Left ventricle myocardium inferior (tissue), 1 donor: ENCODE measurements at regions not wholly inside any gene's neighbourhood (a gene's known extent, or its start where the extent isn't known, plus 50 kb on each side); places are given as distances from the start of the nearest gene placed in this dataset.

ENCODE experiments used
- DNase-seq: peaks from one replicate; pipeline ENCODE4 v3.0.0-alpha.2; 2020
- H3K27ac ChIP-seq: fragments of 200-600 bp; replicated peaks from 2 replicates; pipeline ENCODE4 v1.8.0; 2021
- H3K27me3 ChIP-seq: fragments of 200-600 bp; 2 replicates; pipeline ENCODE4 v1.8.0; 2021; ENCODE audit warnings: low read depth
- H3K36me3 ChIP-seq: fragments of 200-600 bp; 2 replicates; pipeline ENCODE4 v1.8.0; 2021
- H3K4me1 ChIP-seq: fragments of 200-600 bp; 2 replicates; pipeline ENCODE4 v1.8.0; 2021
- H3K4me3 ChIP-seq: fragments of 200-600 bp; 2 replicates; pipeline ENCODE4 v1.8.0; 2021; ENCODE audit warnings: mild to moderate bottlenecking, moderate library complexity
- H3K9me3 ChIP-seq: fragments of 200-600 bp; replicated peaks from 2 replicates; pipeline ENCODE4 v1.8.0; 2021
- CTCF ChIP-seq: fragments of 200-600 bp; IDR thresholded peaks from 2 replicates; pipeline ENCODE4 v1.8.0; 2021; ENCODE audit warnings: antibody characterized with exemption, mild to moderate bottlenecking, borderline replicate concordance
- intact Hi-C: fragments of 100-400 bp; cut with micrococcal nuclease; formaldehyde crosslinking; loops from one replicate; pipeline ENCODE4 v1.11.0; 2022
- donor health status: DM: no; HTN: yes; CAD: no; lungs with severe emphysema.

GRCh38 chr6:1540864-1541521 is 68.7 kb upstream of the FOXC1 start:
- intact Hi-C loops = no loop called here

GRCh38 chr6:1542335-1542734 is 67.4 kb upstream of the FOXC1 start:
- peaks cover 8% of the 10 kb centered on the region for H3K9me3 ChIP-seq
- intact Hi-C loops = no loop called here
- no peak overlapping the region for H3K27ac ChIP-seq
- H3K36me3 ChIP-seq = no peaks in the 10 kb centered on the region
- no peaks in the 10 kb centered on the region for H3K27me3 ChIP-seq
- no peak for TF ChIP-seq CTCF
- no peak overlapping the region for H3K4me3 ChIP-seq
- DNase-seq = no peak
- no peaks in the 10 kb centered on the region for H3K4me1 ChIP-seq

More at GRCh38 chr6:1540864-1541521, 68.7 kb upstream of the FOXC1 start:
- Histone ChIP-seq H3K4me3 (no peak overlapping the region), H3K27ac (no peak overlapping the region), H3K36me3 (no peaks in the 10 kb centered on the region), H3K4me1 (no peaks in the 10 kb centered on the region), H3K27me3 (no peaks in the 10 kb centered on the region), H3K9me3 (peaks cover 8% of the 10 kb centered on the region)
- DNase-seq = no peak
- TF ChIP-seq CTCF = no peak

- intact Hi-C loops = no loop called here
- no peaks in the 10 kb centered on the region for H3K4me1 ChIP-seq
- TF ChIP-seq CTCF = no peak
Measured at GRCh38 chr6:1542764-1543163, 67.0 kb upstream of the FOXC1 start.

GRCh38 chr6:1544000-1544399 is 65.7 kb upstream of the FOXC1 start:
- DNase-seq = no peak
- Histone ChIP-seq H3K4me3 (no peak overlapping the region), H3K27ac (no peak overlapping the region), H3K4me1 (no peaks in the 10 kb centered on the region), H3K27me3 (no peaks in the 10 kb centered on the region), H3K36me3 (no peaks in the 10 kb centered on the region), H3K9me3 (peaks cover 8% of the 10 kb centered on the region)
- intact Hi-C loops = no loop called here
- no peak for TF ChIP-seq CTCF

More at GRCh38 chr6:1542764-1543163, 67.0 kb upstream of the FOXC1 start:
- H3K27me3 ChIP-seq = no peaks in the 10 kb centered on the region
- no peak for DNase-seq
- H3K27ac ChIP-seq = no peak overlapping the region
- no peak overlapping the region for H3K4me3 ChIP-seq
- H3K9me3 ChIP-seq = peaks cover 8% of the 10 kb centered on the region
- H3K36me3 ChIP-seq = no peaks in the 10 kb centered on the region

GRCh38 chr6:1544603-1545002 is 65.1 kb upstream of the FOXC1 start:
- Histone ChIP-seq H3K9me3 (peaks cover 8% of the 10 kb centered on the region), H3K4me3 (no peak overlapping the region), H3K27me3 (no peaks in the 10 kb centered on the region), H3K36me3 (no peaks in the 10 kb centered on the region), H3K4me1 (no peaks in the 10 kb centered on the region), H3K27ac (peak overlapping the region; percentile 11)
- no peak for TF ChIP-seq CTCF
- DNase-seq = no peak
- intact Hi-C loops = no loop called here

GRCh38 chr6:1545654-1546053 is 64.1 kb upstream of the FOXC1 start:
- TF ChIP-seq CTCF = no peak
- H3K36me3 ChIP-seq = no peaks in the 10 kb centered on the region
- H3K9me3 ChIP-seq = peaks cover 8% of the 10 kb centered on the region
- no peaks in the 10 kb centered on the region for H3K27me3 ChIP-seq
- DNase-seq = no peak
- no peaks in the 10 kb centered on the region for H3K4me1 ChIP-seq
- H3K27ac ChIP-seq = no peak overlapping the region
- no peak overlapping the region for H3K4me3 ChIP-seq
- intact Hi-C loops = no loop called here
